ENCODE measurements at regions not wholly inside any gene's neighbourhood (a gene's known extent, or its start where the extent isn't known, plus 50 kb on each side); places are given as distances from the start of the nearest gene placed in this dataset.
"Not testable (repeated sequence)": the region's sequence is repeated elsewhere in the genome, so short reads cannot be mapped to it uniquely, and the experiment has no call there.

DNA sequence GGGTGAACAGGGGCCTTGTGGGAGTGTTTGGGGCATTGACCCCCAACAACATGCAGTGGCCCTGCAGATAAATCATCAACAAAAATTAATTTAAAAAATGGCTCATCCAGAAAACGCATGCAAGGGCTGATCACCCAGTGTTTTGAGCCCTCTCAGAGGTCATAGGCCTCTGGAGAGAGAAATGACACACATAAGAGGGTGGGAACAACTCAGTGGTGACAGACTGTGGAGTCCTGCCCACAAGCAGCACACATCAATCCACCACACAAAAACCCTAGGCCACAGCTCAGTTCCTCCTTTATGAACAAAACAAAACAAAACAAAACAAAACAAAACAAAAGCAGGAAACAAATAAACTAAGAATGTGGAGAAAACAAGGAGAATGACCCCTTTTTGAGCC is 351.7 kb upstream of the SPHKAP start:
- no peak for FAIRE-seq
- no peak for DNase-seq (ENCODE audit: low spot score)

DNA sequence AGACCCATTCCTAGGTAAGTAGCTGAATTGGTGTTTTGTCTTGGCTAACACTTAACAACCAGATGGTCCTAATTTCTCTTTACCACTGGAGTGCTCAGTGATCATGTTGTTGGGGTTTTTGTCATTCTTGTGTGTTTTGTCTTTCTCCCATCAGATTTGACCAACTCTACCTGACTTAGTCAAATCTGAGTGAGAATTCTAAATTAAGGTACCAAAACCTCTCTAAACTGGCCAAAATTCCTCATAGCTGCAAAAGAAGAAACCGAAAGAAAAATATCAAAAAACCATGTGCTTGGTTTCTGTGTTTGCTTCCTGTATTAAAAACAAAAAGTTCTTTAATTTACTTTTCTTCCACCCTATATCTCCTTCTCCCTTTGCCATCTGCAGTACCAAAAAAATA is 350.7 kb upstream of the SPHKAP start:
- DNase-seq (ENCODE audit: low spot score) (no peak), FAIRE-seq (no peak)

DNA sequence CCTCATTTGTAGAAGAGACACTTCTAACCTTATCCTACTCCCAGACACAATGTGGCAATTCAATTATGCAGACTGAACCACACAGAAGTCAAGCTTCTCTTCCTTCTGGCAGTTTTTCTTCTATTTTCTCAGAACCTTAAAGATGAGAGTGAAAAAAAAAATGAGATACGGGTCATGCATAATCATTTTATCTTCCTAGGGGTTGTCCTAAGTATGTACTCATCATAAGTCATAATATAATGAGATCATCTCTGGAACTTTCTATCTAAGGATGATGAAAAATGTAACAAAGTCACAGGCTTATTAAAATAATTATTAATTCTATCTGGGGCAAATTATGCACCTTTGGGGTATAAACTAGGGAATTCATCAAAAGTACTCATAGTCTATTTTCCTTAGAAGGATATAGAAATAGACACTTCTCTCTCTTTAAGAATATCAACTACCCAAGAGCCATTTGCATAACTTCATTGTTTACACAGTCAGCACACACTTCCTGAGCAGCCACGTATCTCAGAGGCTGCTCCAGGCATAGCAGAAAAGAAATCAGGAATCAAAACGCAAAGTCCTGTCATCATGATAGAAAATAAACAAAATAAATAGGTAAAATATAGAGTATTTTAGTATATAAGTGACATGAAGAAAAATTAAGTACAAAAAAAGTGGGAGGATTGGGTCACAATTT is 345.9 kb upstream of the SPHKAP start:
- FAIRE-seq: no peak

DNA sequence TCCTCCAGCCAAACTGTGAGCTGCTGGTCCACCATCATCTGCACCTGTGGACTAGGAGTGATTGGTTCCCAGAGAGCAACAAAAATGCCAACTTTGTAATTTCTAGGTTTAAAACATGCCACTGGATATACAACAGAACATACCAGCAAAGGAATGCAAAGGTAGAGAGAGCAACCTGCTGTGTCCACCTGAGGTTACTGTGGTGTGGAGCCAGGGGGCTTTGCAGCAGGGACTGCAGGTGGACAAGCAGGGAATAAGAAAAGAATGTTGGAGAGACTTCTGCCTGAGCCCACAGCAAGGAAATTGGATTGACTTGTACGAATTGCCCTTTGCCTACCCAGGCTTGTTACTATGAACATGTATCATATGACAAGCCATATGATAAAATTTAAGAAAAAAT is 345.2 kb upstream of the SPHKAP start:
- DNase-seq (ENCODE audit: low spot score) (no peak), FAIRE-seq (no peak)

More for the DNA sequence above, 345.9 kb upstream of the SPHKAP start:
- no peak for DNase-seq (ENCODE audit: low spot score)

DNA sequence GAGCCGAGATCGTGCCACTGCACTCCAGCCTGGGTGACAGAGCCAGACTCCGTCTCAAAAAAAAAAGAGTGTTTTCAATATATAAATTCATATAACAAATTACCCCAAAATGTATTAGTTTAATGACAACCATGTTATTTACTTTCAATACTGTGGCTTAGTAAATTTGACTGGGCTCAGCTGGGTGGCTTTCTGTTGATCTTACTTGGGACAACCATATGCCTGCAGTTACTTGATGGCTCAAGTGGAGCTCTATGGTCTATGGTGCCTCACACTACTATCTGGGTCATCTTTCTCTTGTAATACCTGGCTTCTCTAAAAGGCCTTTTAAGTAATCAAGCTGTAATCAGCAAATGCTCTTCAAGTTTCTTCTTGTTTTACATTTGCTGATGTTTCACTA is 341.5 kb upstream of the SPHKAP start:
- FAIRE-seq: no peak
- no peak for DNase-seq (ENCODE audit: low spot score)

DNA sequence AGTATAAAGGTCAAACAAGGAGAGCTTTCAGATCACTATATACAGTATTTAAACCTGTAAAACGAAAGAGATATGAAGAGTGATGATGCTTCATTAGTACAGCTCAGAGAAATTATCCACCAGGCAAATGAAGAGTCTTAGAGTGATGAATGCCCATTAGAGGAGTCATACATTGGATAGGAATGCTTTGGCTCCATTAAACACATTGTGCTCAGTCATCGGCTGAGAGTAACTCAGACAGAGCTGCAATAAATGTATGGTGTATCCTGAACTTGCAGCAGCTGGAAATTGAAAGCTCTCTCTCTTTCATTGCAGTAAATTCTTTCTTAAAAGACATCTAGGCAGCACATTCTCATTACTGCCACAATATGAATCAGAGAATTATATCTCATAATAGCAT is 340.8 kb upstream of the SPHKAP start:
- no peak for FAIRE-seq
- no peak for DNase-seq (ENCODE audit: low spot score)

DNA sequence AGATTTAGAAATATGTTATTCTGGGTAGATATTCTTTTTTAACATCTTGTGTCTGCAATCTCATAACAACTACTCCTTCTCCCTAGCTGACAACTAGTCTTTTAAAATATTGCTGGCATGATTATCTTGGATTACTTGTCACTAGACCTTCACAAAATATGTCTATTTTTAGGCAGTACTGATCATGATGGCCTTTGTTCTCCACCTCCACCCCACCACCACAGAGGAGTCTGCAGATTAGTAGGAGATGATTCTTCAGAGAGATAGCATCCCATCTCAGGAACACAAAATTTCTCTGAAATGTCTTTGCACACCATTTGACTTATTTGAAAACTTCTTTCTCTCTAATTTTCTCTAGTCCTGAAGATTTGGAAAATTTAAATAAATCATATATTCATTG is 338.1 kb upstream of the SPHKAP start:
- FAIRE-seq (no peak), DNase-seq (ENCODE audit: low spot score) (no peak)

DNA sequence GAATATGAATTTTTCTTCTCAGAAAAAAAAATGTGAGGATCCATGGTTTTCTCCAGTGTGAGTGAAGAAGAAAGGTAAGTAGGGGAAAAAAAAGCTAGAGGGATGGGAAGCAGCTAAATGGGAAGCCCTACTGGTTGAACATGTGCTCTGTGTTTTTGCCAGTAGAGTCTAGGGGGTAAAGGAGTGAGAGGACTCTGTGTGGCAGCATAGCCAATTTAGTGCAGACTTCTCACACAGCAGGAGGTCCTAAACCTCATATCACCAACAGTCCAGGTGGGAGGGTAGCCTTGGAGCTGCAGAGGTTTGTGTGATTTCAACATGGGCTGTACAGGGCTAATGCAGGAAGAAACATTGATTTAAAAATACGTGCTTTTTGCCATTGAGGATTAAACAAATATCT is 334.5 kb upstream of the SPHKAP start:
- DNase-seq (ENCODE audit: low spot score) (no peak), FAIRE-seq (no peak)

DNA sequence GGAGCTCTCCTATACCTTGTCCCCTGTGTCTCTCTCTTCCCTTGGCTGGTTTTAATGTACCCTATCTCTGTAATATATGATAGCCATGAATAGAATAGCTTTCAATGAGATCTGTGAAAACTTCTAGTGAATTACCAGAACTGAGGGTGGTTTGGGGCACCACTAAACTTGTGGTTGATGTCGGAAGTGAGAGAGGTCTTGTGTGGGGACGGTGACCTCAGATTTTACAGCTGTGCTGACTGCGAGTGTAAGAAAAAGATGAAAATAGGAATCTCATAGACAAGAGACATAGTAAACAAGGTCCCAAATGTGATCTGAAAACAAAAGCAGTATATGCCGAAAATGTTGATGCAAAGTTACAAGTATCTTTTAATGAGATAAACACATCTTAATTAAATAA is 332.0 kb upstream of the SPHKAP start:
- FAIRE-seq; DNase-seq (ENCODE audit: low spot score): not testable (repeated sequence)

DNA sequence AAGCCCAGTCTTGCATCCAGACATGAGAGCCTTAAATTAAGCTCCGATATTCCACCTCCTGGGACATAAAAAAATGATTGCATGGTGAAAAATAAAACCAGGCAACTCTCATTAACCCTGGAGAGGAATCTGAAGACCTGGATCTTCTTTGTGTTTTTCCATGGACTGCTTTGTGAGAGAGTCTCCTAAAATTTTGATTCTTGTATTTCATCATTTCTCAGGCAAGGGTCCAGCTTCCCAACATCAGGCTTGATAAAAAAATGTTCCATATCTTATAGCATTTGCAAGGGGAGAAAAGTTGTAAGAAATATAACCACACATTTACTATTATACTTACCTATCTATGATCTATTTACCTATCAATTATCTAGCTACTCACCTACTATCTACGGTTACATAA is 327.5 kb upstream of the SPHKAP start:
- DNase-seq (ENCODE audit: low spot score) (no peak), FAIRE-seq (no peak)

DNA sequence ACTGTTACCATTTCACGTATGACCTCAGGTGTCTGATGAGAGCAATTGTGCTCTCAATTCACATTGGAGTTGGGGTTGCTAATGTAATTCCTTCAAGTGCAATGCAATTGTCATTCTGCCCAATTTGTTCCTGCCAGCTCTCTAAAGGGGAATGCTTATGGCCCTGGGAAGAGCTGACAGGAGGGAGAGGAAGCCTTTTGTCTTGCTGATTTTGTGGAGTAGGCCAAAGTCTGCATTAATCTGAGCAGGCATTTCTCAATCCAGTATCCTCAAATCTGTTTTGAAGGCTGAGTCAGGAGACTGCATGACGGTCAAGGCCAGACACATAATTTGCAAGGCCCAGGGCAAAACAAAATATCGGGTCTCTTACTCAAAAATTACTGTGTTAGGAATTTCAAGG is 326.4 kb upstream of the SPHKAP start:
- FAIRE-seq (no peak), DNase-seq (ENCODE audit: low spot score) (no peak)

DNA sequence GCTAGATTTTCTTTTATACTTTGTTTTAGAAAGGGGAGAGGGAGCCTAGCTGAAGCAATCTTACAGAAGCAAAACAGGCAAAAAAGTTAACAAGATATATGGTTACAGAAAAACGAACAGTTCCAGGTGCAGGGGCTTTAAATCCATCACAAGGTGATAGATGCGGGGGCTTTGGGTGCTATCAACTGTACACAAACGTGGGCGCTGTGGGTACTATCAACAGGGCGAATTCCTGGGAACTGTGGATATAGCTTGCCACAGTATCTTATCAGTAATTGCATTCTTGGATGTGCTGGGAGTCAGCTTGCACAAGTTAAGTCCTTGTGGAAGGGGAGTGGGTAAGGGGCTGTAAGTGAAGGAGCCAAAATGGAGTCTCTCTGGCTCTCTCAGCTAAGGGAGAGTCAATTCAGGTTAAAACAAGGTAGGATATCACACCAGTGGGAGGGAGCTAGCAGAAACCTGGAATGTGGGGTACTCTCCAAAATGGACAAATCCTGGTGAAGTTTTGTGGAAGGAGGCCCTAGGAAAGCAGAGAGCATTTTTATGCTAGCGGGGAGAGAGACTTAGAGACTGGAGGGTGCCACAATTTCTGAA is 325.8 kb upstream of the SPHKAP start:
- no peak for FAIRE-seq
- no peak for DNase-seq (ENCODE audit: low spot score)

DNA sequence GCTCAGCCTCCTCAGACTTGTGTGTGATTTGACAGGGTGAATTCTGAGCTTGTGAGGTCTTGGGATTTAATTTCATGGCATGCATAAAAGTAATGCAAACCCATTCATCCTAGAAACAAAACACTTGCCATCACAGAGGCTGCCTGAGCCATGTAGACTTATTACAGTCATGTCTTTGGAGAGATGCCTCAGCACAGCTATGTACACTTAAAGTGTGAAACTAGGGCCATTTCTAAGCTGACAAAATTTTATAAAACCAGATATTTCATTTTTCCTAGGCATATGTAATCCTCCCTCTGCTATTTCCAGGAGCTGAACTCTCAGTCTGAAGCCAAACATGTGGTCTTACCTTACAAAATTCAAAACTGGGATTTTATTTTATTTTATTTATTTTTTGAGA is 322.2 kb upstream of the SPHKAP start:
- no peak for FAIRE-seq
- no peak for DNase-seq (ENCODE audit: low spot score)

DNA sequence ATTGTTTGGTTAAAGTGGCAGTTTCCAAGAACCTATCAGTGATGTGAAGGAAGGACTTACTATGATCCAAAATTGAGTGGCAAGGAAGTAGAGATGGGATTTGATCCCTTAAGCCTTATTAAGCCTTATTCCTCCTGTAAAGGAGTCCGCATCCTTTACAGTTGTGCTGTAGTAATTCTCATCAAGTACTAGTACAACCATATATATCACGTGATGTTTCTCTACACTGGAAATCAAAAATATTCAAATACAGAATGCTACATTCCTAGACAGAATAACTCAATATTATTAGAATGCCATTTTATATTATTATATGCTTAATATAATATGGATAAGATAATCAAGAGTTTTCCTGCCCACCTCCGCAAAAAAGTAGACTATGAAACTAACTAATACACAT is 312.4 kb upstream of the SPHKAP start:
- no peak for DNase-seq (ENCODE audit: low spot score)
- no peak for FAIRE-seq

DNA sequence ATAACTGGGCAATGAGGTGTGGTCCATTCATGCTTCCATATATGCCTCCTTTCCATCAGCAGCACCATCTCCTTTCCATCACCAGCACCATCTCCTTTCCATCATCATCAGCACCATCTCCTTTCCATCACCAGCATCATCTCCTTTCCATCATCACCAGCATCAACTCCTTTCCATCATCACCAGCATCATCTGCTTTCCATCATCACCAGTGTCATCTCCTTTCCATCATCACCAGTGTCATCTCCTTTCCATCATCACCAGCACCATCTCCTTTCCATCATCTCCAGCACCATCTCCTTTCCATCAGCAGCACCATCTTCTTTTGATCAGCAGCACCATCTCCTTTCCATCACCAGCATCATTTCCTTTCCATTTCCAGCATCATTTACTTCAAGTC is 297.5 kb upstream of the SPHKAP start:
- no peak for DNase-seq (ENCODE audit: low spot score)
- FAIRE-seq: no peak

DNA sequence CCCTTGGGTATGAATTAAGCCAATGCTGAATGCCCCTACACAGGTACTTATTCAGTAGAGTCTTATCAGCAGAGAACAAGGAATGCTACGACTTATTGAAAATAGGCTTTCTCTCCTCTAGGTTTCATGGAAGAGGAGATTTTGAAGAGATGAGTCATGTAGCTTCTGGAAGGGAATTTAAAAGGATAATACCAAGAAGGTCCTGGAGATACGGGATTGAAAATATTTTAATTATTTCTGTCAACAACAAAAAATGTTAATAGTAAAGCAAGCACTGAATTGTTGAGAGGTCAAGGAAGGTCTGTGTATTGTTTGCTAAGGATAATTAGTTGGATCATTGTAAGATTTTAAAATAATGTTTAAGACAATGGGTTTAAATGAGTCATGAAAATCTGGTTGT is 293.0 kb upstream of the SPHKAP start:
- peak; percentile 93 for FAIRE-seq
- peak; percentile 57 for DNase-seq (ENCODE audit: low spot score)

DNA sequence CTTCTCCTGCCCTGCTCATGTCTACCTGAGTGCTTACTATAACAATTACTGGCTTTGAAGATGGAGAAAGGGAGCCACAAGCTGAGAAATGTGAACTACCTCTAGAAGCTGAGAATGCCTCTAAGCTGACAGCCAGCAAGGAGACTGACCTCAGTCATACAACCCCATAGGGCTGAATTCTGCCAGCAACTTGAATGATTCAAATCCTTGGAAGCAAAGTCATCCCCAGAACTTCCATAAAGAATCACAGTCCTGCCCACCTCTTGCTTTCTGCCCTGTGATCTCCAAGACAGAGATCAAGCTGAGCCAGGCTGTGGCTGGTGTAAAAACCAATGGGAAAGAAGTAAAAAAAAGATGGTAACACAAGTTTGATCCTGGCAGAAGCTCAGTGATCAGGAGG is 288.2 kb upstream of the SPHKAP start:
- DNase-seq (ENCODE audit: low spot score): no peak
- no peak for FAIRE-seq

DNA sequence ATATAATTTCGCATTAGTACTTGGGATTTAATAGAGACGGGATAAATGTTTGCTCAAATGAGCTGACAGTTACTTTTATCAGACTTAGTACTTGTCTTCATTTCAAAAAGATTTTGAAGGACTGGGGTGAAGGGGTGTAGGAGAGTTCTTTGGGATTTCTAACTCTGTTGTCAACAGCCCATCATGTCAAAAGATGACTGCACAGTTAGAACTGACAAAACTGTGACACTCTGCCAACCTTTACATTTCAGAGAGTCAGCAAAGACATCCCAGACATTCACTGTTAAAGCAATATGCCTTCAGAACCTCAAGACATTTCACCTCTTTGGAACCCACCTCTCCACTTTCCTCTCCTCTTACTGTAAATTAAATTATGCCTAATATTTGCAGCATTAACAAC is 285.4 kb upstream of the SPHKAP start:
- DNase-seq (ENCODE audit: low spot score) (no peak), FAIRE-seq (no peak)

DNA sequence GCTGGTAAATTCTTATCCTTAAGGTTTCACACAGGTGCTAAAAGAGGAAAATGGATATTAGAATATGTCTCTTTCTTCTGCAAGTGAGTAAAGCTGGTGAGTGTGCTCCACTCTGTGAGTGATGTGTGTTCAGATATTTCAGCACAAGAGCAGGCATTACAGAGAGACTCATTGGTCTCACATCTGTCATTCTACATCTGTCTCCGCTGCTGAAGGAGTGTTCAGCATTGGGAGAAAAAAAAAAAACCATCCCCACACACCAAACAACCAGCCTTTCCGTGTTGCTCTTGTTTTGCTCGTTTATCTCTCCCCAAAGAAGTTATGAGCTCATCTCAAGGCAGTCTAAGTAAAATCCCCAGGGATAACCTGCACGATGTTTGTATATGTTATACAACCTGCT is 283.9 kb upstream of the SPHKAP start:
- DNase-seq (ENCODE audit: low spot score): no peak
- FAIRE-seq: no peak

DNA sequence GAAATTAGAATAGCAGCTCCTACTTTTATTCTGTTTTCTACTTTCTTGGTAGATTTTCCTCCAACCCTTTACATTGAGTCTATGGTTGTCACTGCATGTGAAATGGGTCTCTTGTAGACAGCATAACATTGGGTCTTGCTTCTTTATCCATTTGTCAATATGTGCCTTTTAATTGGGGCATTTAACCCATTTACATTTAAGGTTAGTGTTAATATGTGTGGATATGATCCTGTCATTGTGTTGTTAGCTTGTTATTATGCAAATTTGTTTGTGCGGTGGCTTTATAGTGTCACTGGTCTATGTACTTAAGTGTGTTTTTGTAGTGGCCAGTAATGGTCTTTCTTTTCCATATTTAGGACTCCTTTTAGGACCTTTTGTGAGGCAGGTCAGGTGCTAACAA is 276.9 kb upstream of the SPHKAP start:
- no peak for FAIRE-seq

DNA sequence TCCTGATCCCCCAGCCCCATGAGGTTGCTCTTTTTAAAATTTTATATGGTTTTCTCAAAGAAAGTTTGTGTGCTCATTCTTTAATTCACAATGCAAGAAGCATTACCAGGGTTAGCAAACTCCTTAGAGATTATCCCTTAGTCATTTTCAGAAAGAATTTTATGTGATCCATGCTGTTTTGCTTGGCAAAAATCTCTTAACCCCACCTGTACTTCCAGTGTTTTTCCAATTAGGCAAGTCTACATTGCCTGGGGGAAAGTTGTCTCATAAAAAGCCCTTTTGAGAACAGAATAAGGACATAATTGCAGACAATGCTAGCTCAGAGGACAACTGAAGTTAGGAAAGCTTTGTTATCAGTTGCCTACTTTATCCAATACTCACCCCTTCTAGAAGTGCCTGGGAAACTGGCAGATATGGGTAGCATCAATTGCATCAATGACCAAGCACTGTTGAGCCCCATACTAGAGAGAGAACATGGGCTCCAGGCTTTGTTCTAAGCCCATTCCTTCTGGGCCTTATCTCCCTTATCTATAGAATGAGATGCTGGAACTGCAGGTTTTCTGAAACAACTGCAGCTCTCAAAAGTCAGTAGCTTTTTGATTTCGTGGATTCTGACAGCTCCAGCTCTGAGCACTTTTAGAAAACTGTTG is 265.9 kb upstream of the SPHKAP start:
- FAIRE-seq: no peak
- no peak for DNase-seq (ENCODE audit: low spot score)

More for the DNA sequence above, 276.9 kb upstream of the SPHKAP start:
- no peak for DNase-seq (ENCODE audit: low spot score)

DNA sequence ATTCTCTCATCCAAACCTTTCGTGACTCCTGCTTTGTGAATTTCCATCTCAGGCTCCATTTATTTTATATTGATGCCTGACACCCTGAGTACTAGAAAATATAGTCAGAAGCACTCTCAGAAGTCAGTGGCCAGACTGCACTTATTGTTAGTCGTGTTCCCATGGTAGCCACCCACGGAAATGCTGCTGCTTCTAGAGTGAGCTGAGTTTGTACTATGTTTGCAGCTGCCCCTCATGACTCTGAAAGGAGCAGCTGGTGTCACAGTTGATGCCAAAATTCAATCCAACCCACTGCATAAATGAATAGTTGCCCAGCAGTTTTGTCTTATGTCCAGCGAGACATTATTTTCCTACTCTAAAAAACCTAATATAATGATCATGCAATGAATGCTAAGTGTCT is 265.2 kb upstream of the SPHKAP start:
- DNase-seq (ENCODE audit: low spot score): no peak
- no peak for FAIRE-seq

DNA sequence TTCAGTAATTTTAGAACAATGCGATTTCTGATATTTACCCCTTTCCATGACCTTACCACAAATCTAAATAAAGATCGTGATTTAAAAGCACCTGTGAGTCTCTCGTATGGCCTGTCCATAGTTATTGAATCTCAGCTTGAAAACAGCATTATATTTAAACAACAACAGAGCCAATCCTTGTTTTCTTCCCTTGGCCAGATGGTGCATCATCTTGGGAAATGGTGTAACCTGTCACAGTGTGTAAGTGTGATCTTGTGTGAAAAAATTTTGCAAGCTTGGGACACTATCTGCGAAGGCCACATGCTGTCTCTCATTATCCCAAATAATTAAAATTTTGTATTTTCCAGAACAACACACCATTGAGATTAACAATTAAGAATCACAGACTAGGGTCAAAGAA is 262.7 kb upstream of the SPHKAP start:
- FAIRE-seq (no peak), DNase-seq (ENCODE audit: low spot score) (no peak)
